Neuronal stem cell (in vitro differentiated cells): ENCODE measurements at regions not wholly inside any gene's neighbourhood (a gene's known extent, or its start where the extent isn't known, plus 50 kb on each side); places are given as distances from the start of the nearest gene placed in this dataset.
"Not testable (repeated sequence)": the region's sequence is repeated elsewhere in the genome, so short reads cannot be mapped to it uniquely, and the experiment has no call there.

Source experiments
- DNase-seq: peaks from one replicate; pipeline ENCODE4 v3.0.0-alpha.2; 2013; ENCODE audit warnings: low spot score
- H2AFZ ChIP-seq: one replicate; pipeline ENCODE4 v1.6.1; 2013; ENCODE audit warnings: mild to moderate bottlenecking, low read length, inconsistent platforms
- H2AK5ac ChIP-seq: 2 replicates; pipeline ENCODE4 v1.6.1; 2013; ENCODE audit warnings: low read depth, mild to moderate bottlenecking, inconsistent platforms, low read length, moderate library complexity, mixed read lengths
- H2BK120ac ChIP-seq: 2 replicates; pipeline ENCODE4 v1.6.1; 2013; ENCODE audit warnings: low read depth, mild to moderate bottlenecking, inconsistent platforms, low read length, moderate library complexity, mixed read lengths
- H2BK12ac ChIP-seq: one replicate; pipeline ENCODE4 v1.6.1; 2013; ENCODE audit warnings: low read length, inconsistent platforms
- H2BK15ac ChIP-seq: 2 replicates; pipeline ENCODE4 v1.6.1; 2013; ENCODE audit warnings: mild to moderate bottlenecking, low read length, inconsistent platforms, mixed read lengths
- H2BK5ac ChIP-seq: one replicate; pipeline ENCODE4 v1.6.1; 2013; ENCODE audit warnings: inconsistent platforms, mild to moderate bottlenecking, low read length, moderate library complexity
- H3K14ac ChIP-seq: one replicate; pipeline ENCODE4 v1.6.1; 2013; ENCODE audit warnings: low read length, inconsistent platforms
- H3K18ac ChIP-seq: 2 replicates; pipeline ENCODE4 v1.6.1; 2013; ENCODE audit warnings: low read length, inconsistent platforms
- H3K23ac ChIP-seq: 2 replicates; pipeline ENCODE4 v1.6.1; 2013; ENCODE audit warnings: low read depth, mild to moderate bottlenecking, mixed read lengths, low read length, inconsistent platforms; ENCODE audit not compliant: poor library complexity
- H3K27ac ChIP-seq: replicated peaks from 3 replicates; pipeline ENCODE4 v1.5.1; 2013; ENCODE audit warnings: low read length, inconsistent platforms
- H3K27me3 ChIP-seq, 3 experiments: 2 replicates each; pipeline ENCODE4 v1.6.1; 2013; ENCODE audit warnings: low read length in 3 of 3, mild to moderate bottlenecking in 2 of 3, inconsistent platforms in 1 of 3, low read depth in 1 of 3, mixed read lengths in 1 of 3, moderate library complexity in 1 of 3; ENCODE audit not compliant: control insufficient read depth in 3 of 3, insufficient read depth in 3 of 3
- H3K36me3 ChIP-seq, 2 donors: replicated peaks in 1 of 2; 2 replicates each; pipeline ENCODE4 v1.6.1; 2013; ENCODE audit warnings: low read length in 2 of 2; ENCODE audit not compliant: control insufficient read depth in 2 of 2, insufficient read depth in 2 of 2
- H3K4ac ChIP-seq: 2 replicates; pipeline ENCODE4 v1.6.1; 2013; ENCODE audit warnings: inconsistent platforms, mild to moderate bottlenecking, low read length, moderate library complexity
- H3K4me1 ChIP-seq, 2 donors: 1 replicate in 1 of 2; 2 replicates in 1 of 2; pipeline ENCODE4 v1.6.1; 2013; ENCODE audit warnings: low read length in 2 of 2, low read depth in 1 of 2; ENCODE audit not compliant: control insufficient read depth in 2 of 2, insufficient read depth in 1 of 2
- H3K4me2 ChIP-seq: one replicate; pipeline ENCODE4 v1.6.1; 2013; ENCODE audit warnings: mild to moderate bottlenecking, low read length, inconsistent platforms; ENCODE audit not compliant: insufficient read depth, poor library complexity, severe bottlenecking
- H3K4me3 ChIP-seq, 2 donors: 2 replicates each; pipeline ENCODE4 v1.5.1; 2013; ENCODE audit warnings: low read length in 2 of 2, mild to moderate bottlenecking in 2 of 2, inconsistent platforms in 1 of 2, moderate library complexity in 1 of 2
- H3K79me1 ChIP-seq: one replicate; pipeline ENCODE4 v1.6.1; 2013; ENCODE audit warnings: low read depth, mild to moderate bottlenecking, inconsistent platforms, low read length, moderate library complexity
- H3K9ac ChIP-seq: one replicate; pipeline ENCODE4 v1.6.1; 2013; ENCODE audit warnings: mild to moderate bottlenecking, low read depth, low read length, inconsistent platforms; ENCODE audit not compliant: poor library complexity
- H3K9me3 ChIP-seq, 2 donors: replicated peaks in 1 of 2; 2 replicates each; pipeline versions ENCODE3 to v1.6.1; 2013; ENCODE audit warnings: low read length in 2 of 2, mild to moderate bottlenecking in 2 of 2, inconsistent platforms in 1 of 2, low read depth in 1 of 2, mixed read lengths in 1 of 2, moderate library complexity in 1 of 2; ENCODE audit not compliant: control insufficient read depth in 2 of 2, insufficient read depth in 1 of 2
- H4K8ac ChIP-seq: one replicate; pipeline ENCODE4 v1.6.1; 2013; ENCODE audit warnings: low read depth, mild to moderate bottlenecking, inconsistent platforms, low read length, moderate library complexity
- H4K91ac ChIP-seq: one replicate; pipeline ENCODE4 v1.6.1; 2013; ENCODE audit warnings: low read length, low read depth, mild to moderate bottlenecking, inconsistent platforms; ENCODE audit not compliant: poor library complexity
- WGBS, 2 donors: extraction: QIAGEN DNeasy Blood & Tissue Kit; methylation state at CpG; one replicate each; pipeline ENCODE4 v1.1.7; 2013; ENCODE audit warnings: missing lambda C conversion rate in 2 of 2, mixed read lengths in 1 of 2; ENCODE audit not compliant: insufficient read length in 2 of 2, insufficient replicate concordance in 1 of 2; ENCODE audit errors: extremely low coverage in 2 of 2; 5-methylcytosine and 5-hydroxymethylcytosine counted together

DNA sequence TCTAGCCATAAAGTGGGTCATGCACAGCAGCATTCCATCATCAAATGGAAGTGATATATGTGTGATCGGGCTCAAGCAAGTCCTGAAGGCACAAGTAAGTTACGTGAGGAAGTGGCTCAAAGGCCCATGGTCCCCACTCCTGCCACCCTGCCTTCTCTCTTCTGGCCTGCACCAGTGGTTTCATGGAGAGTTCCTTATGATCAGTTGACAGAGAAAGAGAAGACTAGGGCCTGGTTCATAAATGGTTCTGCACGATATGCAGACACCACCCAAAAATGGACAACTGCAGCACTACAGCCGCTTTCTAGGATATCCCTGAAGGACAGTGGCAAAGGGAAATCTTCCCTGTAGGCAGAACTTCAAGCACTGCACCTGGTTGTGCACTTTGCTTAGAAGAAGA, 412.6 kb upstream of the SMIM21 start:
- Histone ChIP-seq H2AK5ac (no peak overlapping the region), H3K27ac (no peak overlapping the region), H3K9ac (no peak overlapping the region), H3K4me2 (no peak overlapping the region), H3K14ac (no peak overlapping the region), H3K27me3 (peaks cover 0 to 3% (median 0%) of the 10 kb centered on the region in 3 experiments), H4K8ac (no peak overlapping the region), H2BK5ac (no peak overlapping the region), H3K23ac (no peak overlapping the region), H4K91ac (no peak overlapping the region), H2BK12ac (no peak overlapping the region), H3K36me3 (no peaks in the 10 kb centered on the region), H2AFZ (no peak overlapping the region), H2BK15ac (no peak overlapping the region), H3K4ac (no peak overlapping the region), H3K79me1 (no peaks in the 10 kb centered on the region), H3K18ac (no peak overlapping the region), H3K4me1 (no peaks in the 10 kb centered on the region), H2BK120ac (no peak overlapping the region), H3K9me3 (no peaks in the 10 kb centered on the region), H3K4me3 (no peak overlapping the region)
- DNase-seq: no peak
- WGBS, 2 donors: no CpG with 5 or more reads among the region's 4 CpGs

DNA sequence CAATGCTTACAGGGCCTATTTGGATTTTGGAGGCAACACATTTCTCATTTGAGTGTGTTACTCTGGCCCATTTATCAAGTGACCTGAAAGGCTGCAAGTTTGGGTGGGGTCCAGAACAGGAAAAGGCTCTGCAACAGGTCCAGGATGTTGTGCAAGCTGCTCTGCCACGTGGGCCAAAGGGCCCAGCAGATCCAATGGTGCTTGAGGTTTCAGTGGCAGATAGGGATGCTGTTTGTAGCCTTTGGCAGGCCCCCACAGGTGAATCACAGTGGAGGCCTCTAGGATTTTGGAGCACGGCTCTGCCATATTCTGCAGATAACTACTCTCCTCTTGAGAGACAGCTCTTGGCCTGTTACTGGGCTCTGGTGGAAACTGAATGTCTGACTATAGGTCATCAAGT, 412.2 kb upstream of the SMIM21 start:
- H2BK5ac ChIP-seq, H2BK15ac ChIP-seq, H3K4me2 ChIP-seq, H3K18ac ChIP-seq, H3K36me3 ChIP-seq, H2AK5ac ChIP-seq, H2BK120ac ChIP-seq, H2AFZ ChIP-seq, H3K9me3 ChIP-seq, H3K27ac ChIP-seq, H3K9ac ChIP-seq, H3K4ac ChIP-seq, DNase-seq, H3K14ac ChIP-seq, H2BK12ac ChIP-seq, H3K4me3 ChIP-seq, H4K91ac ChIP-seq, H3K4me1 ChIP-seq, H3K79me1 ChIP-seq, H3K23ac ChIP-seq, H3K27me3 ChIP-seq, H4K8ac ChIP-seq: not testable (repeated sequence)
- WGBS, 2 donors: no CpG with 5 or more reads among the region's 2 CpGs

DNA sequence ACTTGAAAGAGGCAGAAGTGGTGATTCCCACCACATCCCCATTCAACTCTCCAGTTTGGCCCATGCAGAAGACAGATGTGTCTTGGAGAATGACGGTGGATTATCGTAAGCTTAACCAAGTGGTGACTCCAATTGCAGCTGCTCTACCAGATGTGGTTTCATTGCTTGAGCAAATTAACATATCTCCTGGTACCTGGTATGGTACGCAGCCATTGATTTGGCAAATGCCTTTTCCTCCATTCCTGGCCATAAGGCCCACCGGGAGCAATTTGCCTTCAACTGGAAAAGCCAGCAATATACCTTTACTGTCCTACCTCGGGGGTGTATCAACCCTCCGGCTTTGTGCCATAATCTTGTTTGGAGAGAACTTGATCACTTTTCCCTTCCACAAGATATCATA, 411.5 kb upstream of the SMIM21 start:
- H2BK120ac ChIP-seq: no peak overlapping the region
- H2BK12ac ChIP-seq: no peak overlapping the region
- H3K27me3 ChIP-seq: peaks cover 0 to 3% (median 0%) of the 10 kb centered on the region in 3 experiments
- H3K36me3 ChIP-seq: no peaks in the 10 kb centered on the region
- H3K23ac ChIP-seq: no peak overlapping the region
- H4K8ac ChIP-seq: no peak overlapping the region
- H2AK5ac ChIP-seq: no peak overlapping the region
- no peak for DNase-seq
- WGBS, 2 donors: no CpG with 5 or more reads among the region's 6 CpGs
- H3K27ac ChIP-seq: no peak overlapping the region
- no peaks in the 10 kb centered on the region for H3K4me1 ChIP-seq
- H2AFZ ChIP-seq: no peak overlapping the region
- H2BK5ac ChIP-seq: no peak overlapping the region
- H3K4me3 ChIP-seq: no peak overlapping the region
- H3K14ac ChIP-seq: no peak overlapping the region
- no peak overlapping the region for H3K18ac ChIP-seq
- no peak overlapping the region for H3K4me2 ChIP-seq
- no peak overlapping the region for H2BK15ac ChIP-seq
- H3K79me1 ChIP-seq: no peaks in the 10 kb centered on the region
- H3K4ac ChIP-seq: no peak overlapping the region
- H3K9me3 ChIP-seq: no peaks in the 10 kb centered on the region
- no peak overlapping the region for H3K9ac ChIP-seq
- no peak overlapping the region for H4K91ac ChIP-seq

DNA sequence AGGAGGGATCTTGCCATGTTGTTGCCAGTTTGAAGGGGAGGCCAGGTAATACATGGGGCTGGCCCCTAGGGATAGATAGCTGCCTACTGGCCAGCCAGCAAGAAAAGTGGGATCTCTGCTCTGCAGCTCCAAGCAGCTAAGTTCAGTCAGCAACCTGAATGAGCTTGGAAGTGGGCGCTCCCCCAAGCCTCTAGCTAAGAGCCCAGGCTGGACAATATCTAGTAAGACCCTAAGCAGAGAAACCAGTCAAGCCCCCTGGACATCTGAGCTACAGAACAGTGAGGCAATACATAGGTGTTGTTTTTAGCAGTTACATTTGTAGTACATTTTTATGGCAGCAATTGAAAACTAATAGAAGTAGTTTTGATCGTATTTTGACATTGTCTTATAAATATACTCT, 409.8 kb upstream of the SMIM21 start:
- H3K36me3 ChIP-seq: no peaks in the 10 kb centered on the region
- no peak overlapping the region for H3K14ac ChIP-seq
- H4K8ac ChIP-seq: no peak overlapping the region
- H3K23ac ChIP-seq: no peak overlapping the region
- no peak overlapping the region for H3K27ac ChIP-seq
- no peaks in the 10 kb centered on the region for H3K79me1 ChIP-seq
- H3K18ac ChIP-seq: no peak overlapping the region
- no peak overlapping the region for H2BK15ac ChIP-seq
- no peak overlapping the region for H3K4me2 ChIP-seq
- H4K91ac ChIP-seq: no peak overlapping the region
- H2AFZ ChIP-seq: no peak overlapping the region
- no peak overlapping the region for H2BK120ac ChIP-seq
- no peak overlapping the region for H2AK5ac ChIP-seq
- H2BK5ac ChIP-seq: no peak overlapping the region
- H3K9me3 ChIP-seq: no peaks in the 10 kb centered on the region
- H3K4ac ChIP-seq: no peak overlapping the region
- H2BK12ac ChIP-seq: no peak overlapping the region
- DNase-seq: no peak
- no peaks in the 10 kb centered on the region for H3K4me1 ChIP-seq
- peaks cover 0 to 3% (median 0%) of the 10 kb centered on the region in 3 experiments for H3K27me3 ChIP-seq
- H3K9ac ChIP-seq: no peak overlapping the region
- H3K4me3 ChIP-seq: no peak overlapping the region
- no CpG with 5 or more reads among the region's 2 CpGs for WGBS, 2 donors
